KBM-7 (cell line): ENCODE measurements at regions not wholly inside any gene's neighbourhood (a gene's known extent, or its start where the extent isn't known, plus 50 kb on each side); places are given as distances from the start of the nearest gene placed in this dataset.
A peak's percentile ranks its signal among the peaks of the same experiment; 100 is the strongest.
"Not testable (repeated sequence)": the region's sequence is repeated elsewhere in the genome, so short reads cannot be mapped to it uniquely, and the experiment has no call there.

ENCODE experiments used
- DNase-seq: peaks from one replicate; pipeline ENCODE4 v3.0.0-alpha.2; 2015
- in situ Hi-C: fragments of 300-500 bp; cut with MboI; formaldehyde crosslinking; loops from 2 replicates; pipeline ENCODE4 v1.14.3; 2020; ENCODE audit warnings: low sequenced_read_pairs, low pct_unique_long_range_greater_than_20kb, mixed read lengths

DNA sequence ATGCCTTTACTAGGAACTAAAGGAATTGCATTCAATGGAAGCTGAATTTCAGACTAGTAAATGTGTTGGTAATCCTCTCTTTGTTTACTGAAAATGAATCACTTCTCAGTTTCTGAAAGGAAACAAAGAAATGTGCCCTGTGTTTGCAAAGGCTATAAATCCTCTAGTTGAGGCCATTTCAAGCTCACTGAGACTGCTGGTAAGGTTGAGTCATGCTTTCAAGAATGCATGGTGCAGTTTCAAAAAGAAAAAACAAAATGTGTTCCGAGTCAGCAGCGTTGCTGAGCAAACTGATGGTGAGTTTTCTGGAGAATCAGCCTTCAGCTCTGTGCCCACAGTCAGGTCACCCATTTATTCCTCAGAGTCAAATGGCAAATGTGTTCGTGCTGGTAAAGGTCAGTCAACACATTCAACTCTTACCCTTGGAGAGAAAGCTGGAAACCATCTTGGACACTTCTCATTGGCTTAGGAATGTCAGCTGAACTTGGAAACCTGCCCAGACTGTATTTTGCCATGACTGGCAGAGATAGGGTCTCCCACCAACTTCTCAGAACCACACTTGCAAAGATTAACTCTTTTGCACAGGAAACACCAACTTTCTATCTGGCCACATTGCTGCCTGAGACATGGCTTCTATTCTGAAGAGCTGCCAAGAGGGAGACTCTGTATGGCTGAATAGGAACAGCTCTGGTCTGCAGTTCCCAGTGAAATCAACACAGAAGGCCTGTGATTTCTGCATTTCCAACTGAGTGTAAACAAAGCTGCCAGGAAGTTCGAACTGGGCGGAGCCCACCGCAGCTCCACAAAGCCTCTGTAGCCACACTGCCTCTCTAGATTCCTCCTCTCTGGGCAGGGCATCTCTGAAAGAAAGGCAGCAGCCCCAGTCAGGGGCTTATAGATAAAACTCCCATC, 484.4 kb downstream of the ATP23 start:
- DNase-seq, result no peak
- in situ Hi-C loops, result no loop called here

DNA sequence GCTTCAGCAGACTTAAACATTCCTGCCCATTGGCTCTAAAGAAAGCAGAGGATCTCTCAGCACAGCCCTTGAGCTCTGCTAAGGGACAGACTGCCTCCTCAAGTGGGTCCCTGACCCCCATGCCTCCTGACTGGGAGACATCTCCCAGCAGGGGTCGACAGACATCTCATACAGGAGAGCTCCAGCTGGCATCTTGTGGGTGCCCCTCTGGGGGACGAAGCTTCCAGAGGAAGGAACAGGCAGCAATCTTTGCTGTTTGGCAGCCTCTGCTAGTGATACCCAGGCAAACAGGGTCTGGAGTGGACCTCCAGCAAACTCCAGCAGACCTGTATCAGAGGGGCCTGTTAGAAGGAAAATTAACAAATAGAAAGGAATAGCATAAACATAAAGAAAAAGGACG, 485.1 kb downstream of the ATP23 start:
- in situ Hi-C loops, DNase-seq: not testable (repeated sequence)

DNA sequence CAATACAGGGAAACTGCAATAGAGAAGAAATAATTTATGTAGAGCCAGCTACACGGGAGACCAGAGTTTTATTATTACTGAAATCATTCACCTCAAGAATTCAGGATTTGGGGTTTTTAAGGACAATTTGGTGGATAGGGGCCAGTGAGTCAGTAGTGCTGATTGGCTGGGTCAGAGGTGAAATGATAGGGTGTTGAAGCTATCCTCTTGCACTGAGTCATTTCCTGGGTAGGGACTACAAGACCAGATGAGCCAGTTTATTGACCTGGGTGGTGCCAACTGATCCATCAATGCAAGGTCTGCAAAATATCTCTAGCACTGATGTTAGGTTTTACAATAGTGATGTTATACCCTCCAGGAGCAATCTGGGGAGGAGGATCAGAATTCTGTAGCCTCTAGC, 486.3 kb downstream of the LRIG3 start:
- DNase-seq, result no peak
- in situ Hi-C loops, result no loop called here

DNA sequence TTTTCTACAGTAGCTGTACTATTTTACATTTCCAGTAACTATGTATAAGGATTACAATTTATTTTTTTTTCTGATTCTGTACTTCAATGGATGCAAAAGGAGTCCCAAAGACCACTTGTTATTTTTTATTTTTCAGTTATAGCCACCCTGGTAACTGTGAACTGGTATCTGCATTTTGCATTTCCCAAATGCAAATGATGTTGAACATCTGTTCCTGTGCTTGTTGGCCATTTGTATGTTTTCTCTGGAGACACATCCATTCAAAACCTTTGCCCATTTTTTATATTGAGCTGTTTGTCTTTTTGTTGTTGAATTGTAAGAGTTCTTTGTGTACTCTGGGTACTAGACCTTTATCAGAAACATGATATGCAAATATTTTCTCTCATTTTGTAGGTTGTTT, 485.6 kb downstream of the LRIG3 start:
- in situ Hi-C loops, result no loop called here

DNA sequence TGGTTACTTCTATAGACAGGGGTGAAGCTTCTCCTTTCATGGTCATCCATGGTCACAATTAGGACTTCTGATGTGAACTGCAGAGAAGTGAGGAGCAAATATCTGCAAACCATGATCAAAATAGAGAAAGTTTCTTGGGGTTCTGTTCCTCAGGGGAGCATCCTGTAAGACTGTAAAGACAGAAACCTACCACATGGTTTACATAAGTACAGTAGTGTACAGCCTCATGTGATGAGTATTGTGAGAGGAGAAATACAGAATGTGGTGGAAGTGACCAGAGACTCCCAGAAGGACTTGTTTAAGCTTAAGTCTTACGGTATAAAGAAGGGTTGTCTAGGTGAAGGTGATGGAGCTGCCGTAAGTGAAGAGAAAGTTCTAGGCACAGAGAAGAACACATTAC, 484.7 kb downstream of the LRIG3 start:
- in situ Hi-C loops, result no loop called here
- no peak for DNase-seq

More for the DNA sequence above, 485.6 kb downstream of the LRIG3 start:
- no peak for DNase-seq

DNA sequence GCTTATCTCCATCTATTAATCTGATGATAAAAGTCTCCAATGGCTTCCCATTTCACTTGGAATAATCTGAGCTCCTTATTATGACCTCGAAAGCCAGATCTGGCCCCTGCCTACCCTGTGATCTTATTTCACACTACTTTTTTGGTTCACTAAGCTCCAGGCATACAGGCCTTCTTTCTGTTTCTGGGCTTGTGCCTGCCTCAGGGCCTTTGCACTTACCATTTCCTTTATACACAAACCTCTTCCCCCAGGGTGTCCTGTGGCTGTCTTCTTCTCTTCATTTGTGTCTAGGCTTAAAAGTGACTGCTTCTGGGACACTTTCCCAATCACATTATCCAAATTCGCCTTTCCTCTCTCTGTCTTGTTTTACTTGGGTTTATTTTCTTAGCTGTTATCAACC, 478.8 kb downstream of the LRIG3 start:
- in situ Hi-C loops, result no loop called here
- no peak for DNase-seq

DNA sequence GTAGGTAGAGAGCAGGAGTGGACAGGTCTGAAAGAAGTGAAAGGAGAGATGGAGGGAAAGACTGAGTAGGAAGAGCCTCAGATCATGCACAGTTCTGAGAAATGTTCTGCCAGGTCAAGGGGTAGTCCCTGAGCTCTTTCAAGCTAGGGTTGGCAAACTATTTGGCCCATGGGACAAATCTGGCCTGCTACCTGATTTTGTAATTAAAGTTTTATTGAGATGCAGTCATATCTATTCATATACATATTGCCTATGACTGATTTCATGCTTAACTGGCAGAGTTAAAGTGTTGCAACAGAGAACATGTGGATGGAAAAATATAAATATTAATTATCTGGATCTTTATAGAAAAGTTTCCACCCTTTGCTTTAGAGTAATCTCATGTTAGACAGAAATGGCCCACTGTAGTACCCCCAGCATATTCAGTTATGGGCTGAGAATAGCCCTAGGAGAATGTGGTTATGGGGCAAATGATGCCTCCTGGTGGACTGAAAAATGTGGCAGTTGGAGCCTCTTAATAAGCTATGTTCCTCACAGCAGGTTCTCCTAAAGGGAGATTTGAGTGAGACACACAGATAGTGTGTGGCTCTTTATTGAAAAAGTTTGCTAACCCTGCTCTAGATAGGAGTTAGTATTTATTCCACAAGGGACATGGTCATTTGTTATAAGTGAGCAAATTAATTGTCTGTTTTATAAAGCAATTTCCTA, 476.9 kb downstream of the LRIG3 start:
- in situ Hi-C loops, result no loop called here
- DNase-seq, result peak; percentile 37

DNA sequence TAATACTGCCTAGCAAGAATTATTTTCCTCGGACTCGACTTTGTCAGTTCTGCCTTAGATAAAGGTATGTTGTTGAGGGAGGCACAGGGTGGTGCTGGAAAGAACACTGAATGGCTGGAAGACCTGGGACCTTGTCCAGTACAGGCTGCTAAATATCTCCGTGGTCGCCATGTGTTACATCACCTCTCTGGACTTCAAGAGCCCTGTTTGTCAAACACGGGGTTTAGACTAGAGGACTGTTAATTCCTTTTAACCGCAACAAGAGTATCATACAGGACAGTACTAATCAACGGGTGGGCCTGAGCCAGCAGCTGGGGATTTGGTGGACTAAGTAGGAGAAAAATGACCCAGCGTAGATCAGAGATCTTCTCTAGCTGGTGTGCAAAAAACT, 476.3 kb downstream of the LRIG3 start:
- in situ Hi-C loops, result no loop called here
- no peak for DNase-seq

DNA sequence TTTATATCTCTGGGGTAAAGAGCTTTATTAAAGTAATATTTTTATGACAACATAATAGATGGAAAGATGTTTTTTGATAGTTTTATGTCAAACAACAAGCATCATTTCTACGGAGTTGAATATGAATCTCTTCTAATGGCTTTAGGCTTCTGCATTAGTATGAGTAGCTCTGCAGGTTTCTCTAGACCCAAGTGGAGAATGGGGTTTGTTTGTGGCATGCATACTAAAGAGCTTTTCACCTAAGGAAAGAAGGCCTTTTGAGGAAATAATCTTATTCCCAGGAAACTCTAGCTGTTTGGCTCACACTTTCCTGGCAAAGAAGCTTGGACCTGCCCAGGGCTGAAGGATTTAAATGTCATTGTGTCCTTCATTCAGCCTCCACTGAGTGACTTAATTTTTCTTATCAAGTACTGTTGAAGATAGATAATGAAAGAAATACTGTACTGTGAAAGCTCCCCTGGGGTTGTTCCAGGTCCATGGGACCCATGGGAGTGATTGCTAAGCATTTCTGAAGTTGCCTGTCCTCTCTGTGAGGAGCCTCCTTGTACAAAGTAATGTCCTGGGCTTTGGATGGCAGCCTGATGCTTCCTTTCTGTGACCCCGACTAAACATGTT, 469.3 kb downstream of the LRIG3 start:
- DNase-seq, result no peak
- in situ Hi-C loops, result no loop called here

DNA sequence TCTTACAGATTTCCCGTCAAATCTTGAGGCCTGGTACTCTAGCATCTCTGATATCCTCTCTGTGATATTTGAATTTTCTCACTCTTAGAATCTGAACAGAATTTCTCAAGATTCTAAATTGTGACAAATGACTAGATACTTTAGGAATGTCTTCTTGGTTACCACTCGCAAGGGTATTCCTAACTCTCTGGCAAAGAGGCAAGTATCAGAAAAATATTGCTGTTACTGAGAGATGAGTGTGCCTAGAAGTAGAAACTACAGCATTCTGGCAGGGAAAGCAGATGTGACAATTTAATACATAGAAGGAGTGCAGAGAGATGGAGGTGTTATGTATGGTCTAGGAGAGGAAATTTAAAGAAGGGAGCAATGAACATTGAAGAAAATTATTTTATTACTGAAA, 467.8 kb downstream of the LRIG3 start:
- in situ Hi-C loops, result no loop called here
- no peak for DNase-seq

DNA sequence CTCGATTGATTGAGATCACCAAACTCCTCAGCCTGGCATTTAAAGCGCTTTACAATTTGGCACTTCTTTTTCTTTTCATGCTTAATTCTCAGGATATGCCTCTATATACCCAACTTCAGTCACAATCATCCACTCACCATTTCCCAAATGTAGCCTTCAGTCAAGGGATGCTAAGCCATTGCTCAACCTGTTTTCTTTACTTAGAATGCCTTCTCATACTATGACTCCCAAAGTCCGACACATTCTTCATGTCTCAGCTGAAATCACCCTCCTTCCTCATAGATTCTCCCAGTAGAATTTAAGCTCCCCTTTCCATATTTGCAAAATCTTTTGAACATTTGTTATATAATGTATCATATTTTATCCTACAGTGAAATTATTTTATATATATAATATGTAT, 467.0 kb downstream of the LRIG3 start:
- in situ Hi-C loops, result no loop called here
- DNase-seq, result no peak

DNA sequence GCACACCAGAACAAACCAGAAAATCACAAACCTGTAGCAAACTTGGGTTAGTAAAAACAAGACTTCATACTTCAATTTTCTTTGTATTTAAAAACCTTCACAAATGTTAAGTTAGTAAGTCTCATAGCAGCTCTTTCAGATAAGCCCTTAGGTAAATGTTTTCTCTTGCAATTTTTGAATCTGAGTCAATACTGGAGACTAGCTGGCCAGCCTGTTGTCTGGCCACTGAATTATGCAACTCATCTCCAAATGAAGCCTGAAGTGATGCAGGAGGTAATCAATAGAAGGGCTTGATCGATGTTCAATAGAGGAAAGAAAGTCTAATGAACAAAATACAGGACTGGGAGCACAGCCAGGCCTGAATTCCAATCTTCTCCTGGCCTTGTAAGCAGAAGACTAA, 465.2 kb downstream of the LRIG3 start:
- no peak for DNase-seq
- in situ Hi-C loops, result no loop called here

DNA sequence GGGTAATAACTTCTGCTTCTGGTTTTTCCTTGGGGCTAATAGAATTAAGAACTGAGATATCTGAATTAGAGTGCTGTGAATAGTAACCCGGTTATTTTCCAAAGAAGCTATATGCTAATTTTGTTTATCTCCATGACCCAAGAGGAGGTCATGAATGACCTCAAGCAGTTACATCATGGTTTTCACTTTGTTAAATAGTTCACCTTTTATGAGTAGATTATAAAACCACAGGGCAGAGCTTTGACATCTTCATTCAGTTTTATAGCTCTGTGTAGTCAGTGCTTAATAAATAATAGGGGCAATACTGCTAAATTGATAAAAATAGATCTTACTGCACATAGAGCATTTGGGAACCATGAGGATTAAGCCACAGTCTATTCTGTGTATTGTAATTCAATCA, 462.2 kb downstream of the LRIG3 start:
- in situ Hi-C loops, result no loop called here
- DNase-seq, result no peak

DNA sequence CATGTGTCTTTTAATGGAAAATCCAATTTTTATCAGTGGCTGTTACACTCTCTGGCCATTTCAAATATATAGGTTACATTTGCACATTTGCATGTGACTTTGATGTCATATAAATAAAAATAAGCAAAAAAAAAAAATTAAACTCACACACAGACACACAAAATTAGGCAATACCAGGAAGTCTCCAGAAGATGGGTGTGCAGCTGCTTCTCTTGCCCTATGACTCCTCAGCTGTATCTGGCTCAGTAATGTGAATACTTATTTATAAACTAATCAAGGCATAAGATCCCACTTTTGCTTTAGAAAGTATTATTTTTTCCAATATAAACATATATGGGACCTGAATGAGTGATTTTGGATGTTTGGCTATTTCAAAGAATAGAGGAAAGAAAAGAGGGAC, 461.1 kb downstream of the LRIG3 start:
- in situ Hi-C loops, result no loop called here
- DNase-seq, result no peak

DNA sequence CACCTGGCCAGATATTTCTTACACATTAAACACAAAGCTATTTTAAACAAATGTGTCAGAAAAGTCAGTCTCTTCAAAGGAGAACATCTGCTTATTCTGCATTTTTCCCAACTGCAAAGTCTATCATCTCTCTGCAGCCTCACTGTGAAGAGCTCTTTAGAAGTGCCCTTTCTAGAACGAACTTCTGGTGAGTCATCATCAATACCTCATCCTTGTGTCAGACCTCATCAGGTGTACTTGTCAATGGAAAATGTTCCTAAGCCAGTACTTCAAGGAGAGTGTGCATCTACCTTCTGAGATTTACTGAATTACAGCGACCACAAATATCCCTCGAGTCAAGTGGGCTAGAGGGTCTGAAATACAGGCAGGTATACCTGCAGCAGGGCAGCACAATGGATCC, 457.3 kb downstream of the LRIG3 start:
- DNase-seq, result no peak
- in situ Hi-C loops, result no loop called here

DNA sequence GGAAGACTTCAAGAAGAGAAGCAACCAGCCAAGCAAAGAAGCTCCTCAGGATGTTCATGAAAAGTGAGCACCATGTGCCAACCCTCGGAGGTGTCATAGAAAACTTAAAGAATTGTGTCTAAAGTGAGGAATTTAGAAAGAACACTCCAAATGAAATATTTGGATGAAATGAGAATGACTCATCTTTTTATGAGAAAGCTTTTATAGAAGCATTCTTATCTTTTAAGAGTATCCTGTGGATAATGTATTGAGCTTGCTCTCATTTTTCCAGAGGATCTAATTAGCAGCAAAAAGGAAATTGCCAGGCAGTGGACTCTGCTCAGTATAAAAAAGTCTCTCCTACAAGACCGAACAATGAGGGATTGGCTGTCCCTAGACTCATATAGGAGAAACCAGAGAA, 454.9 kb downstream of the LRIG3 start:
- in situ Hi-C loops, result no loop called here
- no peak for DNase-seq

DNA sequence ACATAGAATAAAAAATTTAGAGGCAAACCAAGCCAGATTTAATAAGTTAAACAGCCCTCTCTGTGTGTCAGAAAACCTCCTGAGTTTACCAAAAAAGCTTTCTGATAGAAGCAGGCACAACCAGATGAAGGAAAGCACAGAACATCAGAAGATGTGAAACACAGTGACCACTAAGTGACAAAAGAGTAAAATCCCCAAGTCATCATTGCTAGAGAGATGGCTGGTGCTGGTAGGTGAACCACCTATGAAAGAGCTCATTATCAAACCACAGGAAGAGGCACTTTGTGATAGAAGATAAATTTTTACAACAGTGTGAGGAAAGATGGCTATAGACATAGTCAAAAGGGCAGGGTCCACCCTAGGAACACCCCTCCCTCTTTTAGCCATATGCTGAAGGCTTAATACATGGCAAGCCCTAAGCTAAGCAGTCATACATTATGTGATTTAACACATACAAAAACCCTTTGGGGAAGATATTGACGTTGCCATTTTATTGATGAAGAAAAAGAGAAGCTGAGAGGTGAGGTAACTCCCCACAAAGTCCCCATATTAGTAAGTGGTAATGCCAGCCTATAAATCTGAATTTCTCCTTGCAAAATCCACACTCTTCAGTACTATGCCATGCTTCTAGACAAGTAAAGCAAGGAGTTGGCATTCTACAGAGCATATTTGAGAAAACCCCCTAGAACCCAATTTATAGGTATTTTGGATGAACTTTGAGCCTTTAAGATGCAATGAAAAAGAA, 449.9 kb downstream of the LRIG3 start:
- no peak for DNase-seq
- in situ Hi-C loops, result no loop called here

DNA sequence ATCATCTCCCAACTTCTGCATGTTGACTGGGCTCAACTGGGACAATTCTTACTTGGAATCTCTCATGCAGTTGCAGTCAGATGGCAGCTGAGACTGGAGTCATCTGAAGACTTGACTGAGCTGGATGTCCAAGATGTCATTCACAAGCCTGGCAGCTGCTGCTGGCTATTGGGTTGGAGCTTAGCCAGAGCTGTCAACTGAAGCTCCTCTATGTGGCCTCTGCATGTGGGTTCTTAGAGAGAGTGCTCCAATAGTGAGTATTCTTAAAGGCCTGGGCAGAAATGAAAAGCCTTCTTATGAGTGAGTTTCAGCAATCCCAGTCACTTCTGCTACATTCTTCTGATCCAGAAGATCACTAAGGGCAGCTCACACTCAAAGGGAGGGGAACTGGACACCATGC, 440.9 kb downstream of the LRIG3 start:
- DNase-seq, result no peak
- in situ Hi-C loops, result no loop called here

DNA sequence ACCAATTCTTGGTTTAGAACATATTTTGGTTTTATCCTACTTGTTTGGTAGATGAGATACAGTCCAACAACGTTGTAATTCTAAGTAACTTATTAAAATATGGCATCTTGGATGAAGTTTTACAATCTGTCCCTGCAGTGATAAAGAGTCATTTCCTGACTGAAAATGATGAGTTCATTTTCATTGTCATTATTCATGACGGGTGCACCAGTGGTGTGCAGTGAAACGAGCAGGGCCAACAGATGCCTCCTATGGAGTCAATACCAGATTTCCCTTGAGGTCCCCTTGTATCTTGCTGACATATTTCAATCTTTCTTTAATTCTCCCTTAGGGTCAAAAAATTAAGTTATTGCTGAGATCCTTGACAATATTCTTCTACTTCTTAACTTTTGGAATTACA, 438.5 kb downstream of the LRIG3 start:
- no peak for DNase-seq
- in situ Hi-C loops, result no loop called here

DNA sequence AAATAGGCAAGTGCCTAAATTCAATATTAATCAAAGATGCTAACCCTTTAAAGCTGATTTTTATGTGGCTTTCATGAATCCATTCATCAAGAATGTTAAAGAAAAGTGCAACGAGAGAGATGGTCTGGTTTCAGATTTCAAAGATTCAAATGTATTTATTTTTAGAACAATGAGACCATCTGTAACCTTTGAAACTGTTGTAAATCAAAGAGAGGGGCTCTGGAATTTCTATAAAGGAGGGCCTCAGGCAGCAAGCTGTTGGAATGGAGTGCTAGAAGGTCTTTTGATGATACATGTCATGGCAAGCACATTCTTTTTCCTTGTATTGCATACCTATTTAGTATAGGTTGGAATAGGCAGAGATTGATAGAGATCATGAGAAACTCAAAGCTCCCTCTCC, 433.0 kb downstream of the LRIG3 start:
- DNase-seq, result no peak
- in situ Hi-C loops, result no loop called here
